Activated T-cell treated with anti-CD3 and anti-CD28 coated beads for 48 hours (primary cell): ENCODE measurements at regions not wholly inside any gene's neighbourhood (a gene's known extent, or its start where the extent isn't known, plus 50 kb on each side); places are given as distances from the start of the nearest gene placed in this dataset.
A peak's percentile ranks its signal among the peaks of the same experiment; 100 is the strongest.

ENCODE experiments used
- DNase-seq: peaks from one replicate; pipeline ENCODE4 v3.0.0-alpha.2; 2020; ENCODE audit warnings: low read depth

- no peak for DNase-seq
Measured at GRCh38 chr13:79709471-79709870, 228.5 kb downstream of the NDFIP2 start.

DNA sequence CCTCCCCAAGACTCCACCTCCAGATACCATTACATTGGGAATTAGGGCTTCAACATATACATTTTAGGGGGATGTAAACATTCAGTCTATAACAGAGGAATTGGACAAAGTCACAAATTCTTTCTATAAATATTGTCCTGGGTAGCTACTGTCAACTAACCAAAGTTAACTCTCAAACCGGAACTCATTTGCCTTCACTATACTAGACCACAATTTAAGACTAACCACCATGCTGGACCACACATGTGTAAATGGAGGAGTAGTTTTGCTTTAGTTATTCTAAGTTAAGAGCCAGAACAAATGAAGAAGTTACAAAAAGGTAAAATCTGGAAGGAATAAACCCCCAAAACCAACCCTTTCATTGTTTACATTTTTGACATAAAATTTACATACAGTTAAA is 222.8 kb downstream of the NDFIP2 start:
- no peak for DNase-seq

DNA sequence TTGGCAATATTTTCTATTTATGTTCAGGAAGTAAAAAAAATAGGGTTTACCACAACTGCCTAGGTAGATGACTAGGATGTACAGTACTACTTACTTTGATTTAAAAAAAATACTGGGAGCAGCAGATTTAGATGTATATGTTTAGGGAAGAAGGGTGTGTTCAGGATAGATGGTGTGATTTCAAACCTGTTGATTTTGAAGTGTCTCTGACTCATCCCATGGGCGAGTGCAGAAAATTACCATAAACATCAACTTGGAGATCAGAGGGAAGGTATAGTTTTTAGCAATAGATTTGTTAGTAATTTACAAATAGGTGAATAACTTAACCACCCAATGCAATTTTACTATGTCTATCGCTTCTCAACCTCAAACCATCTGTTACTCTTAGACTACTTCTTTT is 214.8 kb downstream of the NDFIP2 start:
- no peak for DNase-seq

DNA sequence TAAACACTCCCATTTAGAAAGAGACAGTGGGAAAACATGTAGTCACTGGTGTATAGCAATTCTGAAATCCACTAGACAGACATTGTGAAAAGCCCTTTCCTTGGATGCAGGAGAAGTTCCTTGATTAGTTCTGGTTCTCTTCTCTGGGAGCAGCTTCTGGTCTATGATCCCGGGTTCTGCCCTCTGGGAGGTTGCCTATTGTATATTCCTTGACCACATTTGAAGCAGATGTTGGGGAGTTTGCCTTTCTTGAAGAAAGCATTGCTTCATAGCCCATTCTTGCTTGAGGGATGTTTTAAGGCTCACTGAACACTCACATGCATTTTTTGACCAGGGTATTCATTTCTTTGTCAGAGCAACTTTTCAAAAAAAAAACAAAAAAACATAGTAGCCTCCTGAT is 211.9 kb downstream of the NDFIP2 start:
- DNase-seq, result no peak

GRCh38 chr13:79691826-79692225 is 210.9 kb downstream of the NDFIP2 start:
- no peak for DNase-seq

- no peak for DNase-seq
Measured at GRCh38 chr13:79688741-79689140, 207.8 kb downstream of the NDFIP2 start.

- no peak for DNase-seq
Measured at GRCh38 chr13:79686441-79686840, 205.5 kb downstream of the NDFIP2 start.

DNA sequence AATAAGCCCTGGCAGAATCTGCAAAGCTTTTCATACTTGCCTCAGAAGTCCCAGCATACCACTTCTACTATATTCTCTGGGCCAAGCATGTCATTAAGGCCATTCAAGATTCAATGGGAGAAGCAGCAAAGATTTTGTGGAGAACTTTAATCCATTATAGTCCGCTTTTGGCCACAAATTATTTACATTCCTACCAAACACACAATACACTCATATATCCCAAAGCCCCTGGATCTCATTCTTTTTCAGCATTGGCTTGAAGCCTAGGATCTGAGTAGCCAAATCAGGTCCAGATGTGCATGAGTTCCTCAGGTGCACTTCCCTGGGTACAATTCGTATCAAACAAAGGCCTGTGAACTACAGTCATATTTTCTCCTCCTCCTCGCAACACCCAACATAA is 203.4 kb downstream of the NDFIP2 start:
- no peak for DNase-seq

DNA sequence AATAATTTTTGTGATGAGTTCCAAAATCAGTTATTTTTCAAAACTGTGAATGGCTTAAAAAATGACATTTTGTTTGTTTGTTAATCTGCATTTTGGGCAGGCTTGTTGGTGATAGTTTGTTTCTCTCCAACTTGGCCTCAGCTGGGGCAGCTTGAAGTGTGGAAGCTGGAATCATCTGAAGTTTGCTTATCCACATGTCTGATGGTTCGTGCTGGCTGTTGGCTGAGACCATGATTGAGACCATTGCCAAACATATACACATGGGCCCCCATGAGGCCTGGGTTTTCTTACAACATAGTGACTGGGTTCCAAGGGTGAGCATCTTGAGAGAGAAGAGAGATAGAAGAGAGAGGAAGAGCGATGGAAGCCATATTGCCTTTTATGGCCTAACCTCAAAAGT is 201.2 kb downstream of the NDFIP2 start:
- no peak for DNase-seq

- DNase-seq, result no peak
Measured at GRCh38 chr13:79681069-79681468, 200.1 kb downstream of the NDFIP2 start.

DNA sequence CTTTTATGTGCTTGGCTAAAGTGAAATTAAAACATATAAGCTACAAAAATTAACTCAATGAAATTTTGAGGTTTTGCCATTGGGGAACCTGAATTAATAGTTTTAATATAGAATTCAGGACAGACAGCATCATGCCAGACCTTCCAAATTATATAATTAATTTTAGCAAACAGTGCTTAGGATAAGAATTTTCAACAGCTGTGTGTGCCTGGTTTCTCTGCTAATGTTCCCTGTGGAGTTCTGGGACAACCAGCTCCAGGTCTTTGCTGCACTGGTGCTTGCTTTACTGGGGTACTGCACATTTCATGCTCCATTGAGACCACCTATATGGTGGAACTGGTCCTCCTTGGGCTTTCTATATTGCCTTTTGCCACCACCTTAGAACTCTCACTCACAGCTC is 199.5 kb downstream of the NDFIP2 start:
- no peak for DNase-seq

GRCh38 chr13:79679334-79679733 is 198.4 kb downstream of the NDFIP2 start:
- DNase-seq, result peak; percentile 12

- no peak for DNase-seq
Measured at GRCh38 chr13:79678100-79678499, 197.1 kb downstream of the NDFIP2 start.

DNA sequence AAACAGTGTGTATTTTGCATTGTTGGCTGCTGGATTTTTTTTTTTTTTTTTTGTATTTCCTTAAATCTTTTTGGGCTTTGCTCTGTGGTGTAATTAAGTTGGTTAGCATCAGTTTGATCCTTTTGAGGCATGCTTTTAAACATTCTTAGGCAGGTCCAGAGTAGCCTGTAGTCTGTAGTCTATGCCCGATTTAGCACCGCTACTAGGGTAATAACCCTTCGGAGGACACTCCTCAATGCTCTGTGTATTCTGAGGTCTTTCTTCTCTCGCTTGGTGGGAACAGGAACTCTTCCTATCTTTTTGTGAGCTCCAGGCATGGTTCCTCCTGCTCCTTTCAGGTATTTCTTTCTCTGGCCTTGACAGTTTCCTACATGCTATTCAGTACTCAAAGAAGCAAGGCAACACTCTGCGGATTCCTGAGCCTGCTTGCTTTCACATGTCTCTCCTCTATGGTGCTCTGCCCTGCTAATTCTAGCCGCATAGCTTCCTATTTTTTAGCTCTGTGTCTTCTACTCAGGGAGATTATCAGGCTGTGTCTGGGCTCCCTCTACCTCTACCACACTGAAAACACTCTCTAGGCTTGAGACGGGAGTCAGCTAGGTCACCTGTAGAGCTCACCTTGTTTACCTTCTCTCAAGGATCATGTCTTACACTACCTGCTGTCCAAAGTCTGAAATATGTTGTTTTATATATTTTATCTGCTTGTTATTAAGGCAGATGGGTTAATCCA is 195.1 kb downstream of the NDFIP2 start:
- no peak for DNase-seq

DNA sequence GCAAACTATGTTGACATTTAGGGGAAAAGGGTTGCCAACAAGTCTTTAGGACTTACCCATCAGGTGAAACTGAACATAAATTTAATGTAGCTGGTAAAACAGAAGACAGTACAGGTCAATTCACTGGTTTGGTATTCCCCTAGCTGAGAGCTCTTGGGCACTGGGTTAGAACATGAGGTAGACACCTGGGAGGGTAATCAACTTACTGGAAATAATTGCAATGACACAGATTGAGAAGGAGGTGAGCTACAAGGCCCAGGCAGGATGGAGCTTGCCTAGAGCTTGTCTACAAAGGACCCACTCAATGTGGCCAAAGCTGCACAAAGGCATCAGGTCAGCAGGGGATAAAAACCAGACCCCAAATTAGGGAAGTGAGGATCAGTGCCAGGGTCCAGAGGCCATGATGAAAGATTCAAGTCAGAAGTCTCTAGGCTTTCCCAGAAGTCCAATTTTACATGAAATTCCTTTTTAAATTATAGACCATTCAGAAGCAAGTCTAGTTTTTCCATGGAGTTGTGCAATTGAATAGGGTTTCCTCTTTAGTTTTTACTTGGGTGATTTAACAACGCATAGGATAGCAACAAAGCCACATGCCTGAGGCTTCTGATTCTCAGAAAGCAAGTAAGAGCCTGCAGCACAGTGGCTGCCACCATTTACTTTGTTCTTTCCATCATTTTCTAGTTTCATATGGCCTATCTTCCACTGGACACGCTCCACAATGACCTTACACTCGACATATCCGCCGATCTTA is 194.0 kb downstream of the NDFIP2 start:
- no peak for DNase-seq

GRCh38 chr13:79673993-79674377 is 193.0 kb downstream of the NDFIP2 start:
- no peak for DNase-seq

GRCh38 chr13:79673310-79673992 is 192.5 kb downstream of the NDFIP2 start:
- no peak for DNase-seq

GRCh38 chr13:79671420-79671819 is 190.5 kb downstream of the NDFIP2 start:
- no peak for DNase-seq

DNA sequence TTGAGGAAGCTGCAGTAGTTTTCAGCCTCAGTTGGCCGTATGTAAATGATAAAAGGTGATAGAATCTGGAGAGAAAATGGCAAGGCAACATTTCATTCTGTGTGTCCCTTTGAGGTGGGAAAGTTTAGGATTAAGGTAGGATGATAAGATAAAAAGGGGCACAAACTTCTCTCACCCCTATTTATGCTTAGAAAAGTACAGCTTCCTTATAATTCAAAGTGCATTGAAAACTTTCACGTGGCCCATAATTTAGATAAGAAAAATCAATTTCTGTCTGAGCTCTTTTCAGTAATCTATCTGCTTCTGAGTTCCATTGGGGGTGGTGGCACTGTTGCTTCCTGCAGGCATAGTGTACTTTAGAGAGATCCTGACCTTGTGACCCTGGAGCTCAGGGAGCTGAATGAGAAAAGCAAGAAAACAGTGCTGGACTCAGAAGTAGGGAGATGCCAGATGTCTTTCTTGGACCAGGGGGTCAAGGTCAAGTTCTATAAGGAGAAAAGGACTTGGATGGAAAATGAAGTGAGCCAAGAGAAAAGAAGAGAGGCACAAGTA is 187.3 kb downstream of the NDFIP2 start:
- DNase-seq, result no peak

GRCh38 chr13:79667771-79668170 is 186.8 kb downstream of the NDFIP2 start:
- no peak for DNase-seq

DNA sequence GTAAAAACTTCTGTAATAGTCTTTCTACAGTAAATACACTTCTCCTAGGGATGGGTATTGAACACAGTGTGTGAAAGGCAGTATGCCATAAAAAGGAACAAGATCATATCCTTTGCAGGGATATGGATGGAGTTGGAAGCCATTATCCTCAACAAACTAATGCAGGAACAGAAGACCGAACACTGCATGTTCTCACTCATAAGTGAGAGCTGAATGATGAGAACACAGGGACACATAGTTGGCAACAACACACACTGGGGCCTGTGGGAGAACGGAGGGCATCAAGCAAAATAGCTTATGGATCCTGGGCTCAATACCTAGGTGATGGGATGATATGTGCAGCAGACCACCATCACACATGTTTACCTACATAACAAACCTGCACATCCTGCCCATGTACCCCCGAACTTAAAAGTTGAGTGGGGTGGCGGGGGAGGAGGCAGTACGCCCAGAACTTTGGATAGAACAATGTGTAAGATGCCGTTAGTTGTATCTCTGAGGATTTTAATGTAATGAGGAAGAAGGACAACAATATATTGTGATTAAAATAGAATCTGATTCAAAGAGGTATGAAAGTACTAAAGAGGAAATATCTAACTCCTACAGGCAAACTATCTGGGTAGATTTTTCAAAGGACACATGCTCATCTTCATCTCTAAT is 183.2 kb downstream of the NDFIP2 start:
- DNase-seq, result no peak

DNA sequence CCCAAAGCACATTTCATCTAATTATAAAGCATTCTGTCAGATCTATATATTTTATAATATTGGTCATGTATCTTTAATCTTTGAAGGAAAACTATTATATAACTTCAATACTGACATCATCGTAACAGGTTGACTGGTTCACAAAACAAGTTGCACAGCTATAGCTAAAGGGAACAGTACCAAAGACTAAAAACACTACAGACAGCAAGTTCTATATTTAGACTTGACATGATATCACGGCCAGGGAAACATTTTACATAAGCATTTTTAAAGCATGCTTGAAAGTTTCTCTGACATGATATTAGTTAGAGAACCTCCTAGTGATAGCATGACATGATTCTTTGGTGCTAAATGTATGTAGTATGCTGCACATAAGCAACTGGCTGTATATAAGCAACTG is 182.5 kb downstream of the NDFIP2 start:
- DNase-seq, result no peak
